H1 (cell line): ENCODE measurements at regions not wholly inside any gene's neighbourhood (a gene's known extent, or its start where the extent isn't known, plus 50 kb on each side); places are given as distances from the start of the nearest gene placed in this dataset.

Source experiments
- CTCF ChIA-PET: fragments of 300-600 bp; sonication (Branson Sonifier 250); formaldehyde crosslinking; loops from one replicate; lab custom pipeline; 2021; ENCODE audit not compliant: partially characterized antibody; lab: Charles Lee
- POLR2A ChIA-PET: fragments of 300-600 bp; sonication (Branson Sonifier 250); formaldehyde crosslinking; loops from one replicate; lab custom pipeline; 2021; ENCODE audit warnings: inconsistent platforms; ENCODE audit not compliant: partially characterized antibody; lab: Charles Lee
- DNase-seq, 2 experiments: peaks; one replicate each; pipeline versions ENCODE4 v3.0.0 to v3.0.0-alpha.2; 2010 to 2022; ENCODE audit warnings: low spot score in 2 of 2, low read depth in 1 of 2, mixed read lengths in 1 of 2
- FAIRE-seq: peaks from 2 replicates; lab custom pipeline; 2011; peaks lifted over from hg19 to GRCh38; lab: Jason Lieb, UNC
- H2AFZ ChIP-seq: 2 replicates; pipeline ENCODE4 v1.8.1; 2012; ENCODE audit warnings: low read length, inconsistent platforms
- H2AK5ac ChIP-seq: 2 replicates; pipeline ENCODE4 v1.6.1; 2013; ENCODE audit warnings: low read depth, low read length
- H2BK120ac ChIP-seq: replicated peaks from 2 replicates; pipeline ENCODE3; 2013; ENCODE audit warnings: low read depth, low read length, inconsistent platforms
- H2BK12ac ChIP-seq: 2 replicates; pipeline ENCODE4 v1.6.1; 2013; ENCODE audit warnings: low read depth, low read length
- H2BK15ac ChIP-seq: 2 replicates; pipeline ENCODE4 v1.6.1; 2013; ENCODE audit warnings: low read length
- H2BK20ac ChIP-seq: 2 replicates; pipeline ENCODE4 v1.6.1; 2013; ENCODE audit warnings: low read length
- H2BK5ac ChIP-seq: 2 replicates; pipeline ENCODE4 v1.6.1; 2013; ENCODE audit warnings: low read depth, low read length
- H3K14ac ChIP-seq: 2 replicates; pipeline ENCODE4 v1.6.1; 2013; ENCODE audit warnings: inconsistent platforms; ENCODE audit not compliant: insufficient read length
- H3K18ac ChIP-seq: 2 replicates; pipeline ENCODE4 v1.6.1; 2013; ENCODE audit warnings: low read length; ENCODE audit errors: extremely low read depth
- H3K23ac ChIP-seq: 2 replicates; pipeline ENCODE4 v1.6.1; 2013; ENCODE audit warnings: inconsistent platforms; ENCODE audit not compliant: insufficient read length
- H3K23me2 ChIP-seq: 2 replicates; pipeline ENCODE4 v1.6.1; 2013; ENCODE audit warnings: low read depth, low read length
- H3K27ac ChIP-seq: 2 replicates; pipeline ENCODE4 v1.6.1; 2011; ENCODE audit warnings: low read depth, low read length, inconsistent platforms
- H3K27me3 ChIP-seq, 4 experiments: replicated peaks in 1 of 4; 1 replicate in 1 of 4; 2 replicates in 3 of 4; pipeline versions ENCODE4 v1.6.1 to v1.8.1; 2011 to 2013; ENCODE audit warnings: low read length in 3 of 4, mild to moderate bottlenecking in 3 of 4, inconsistent platforms in 2 of 4, mixed read lengths in 2 of 4, moderate library complexity in 1 of 4; ENCODE audit not compliant: control insufficient read depth in 3 of 4, insufficient read depth in 3 of 4; ENCODE audit errors: extremely low read depth in 1 of 4
- H3K36me3 ChIP-seq, 4 experiments: 2 replicates each; pipeline versions ENCODE4 v1.6.1 to v1.8.1; 2011 to 2013; ENCODE audit warnings: mild to moderate bottlenecking in 4 of 4, low read length in 3 of 4, moderate library complexity in 2 of 4, control low read depth in 1 of 4, inconsistent platforms in 1 of 4; ENCODE audit not compliant: insufficient read depth in 4 of 4, control insufficient read depth in 2 of 4
- H3K4ac ChIP-seq: replicated peaks from 2 replicates; pipeline ENCODE3; 2013; ENCODE audit warnings: low read length, low read depth, mixed read lengths, inconsistent platforms; ENCODE audit not compliant: insufficient read length
- H3K4me1 ChIP-seq, 4 experiments: replicated peaks in 1 of 4; 1 replicate in 1 of 4; 2 replicates in 3 of 4; pipeline versions ENCODE4 v1.6.1 to v1.8.1; 2011 to 2013; ENCODE audit warnings: low read length in 3 of 4, inconsistent platforms in 2 of 4, mixed read lengths in 1 of 4; ENCODE audit not compliant: insufficient read depth in 4 of 4, control insufficient read depth in 3 of 4
- H3K4me2 ChIP-seq, 2 experiments: 2 replicates each; pipeline versions ENCODE4 v1.6.1 to v1.8.1; 2011 to 2013; ENCODE audit warnings: low read depth in 2 of 2, low read length in 2 of 2, control low read depth in 1 of 2, inconsistent platforms in 1 of 2, mild to moderate bottlenecking in 1 of 2; ENCODE audit not compliant: insufficient read depth in 1 of 2
- H3K4me3 ChIP-seq, 4 experiments: fragments of 200-600, 300-600 bp in 1 of 4; sonication (generic), shearing (Covaris generic), sonication (Bioruptor Twin) in 1 of 4; 2 replicates each; pipeline versions ENCODE4 v1.5.1 to v1.8.1; 2011 to 2016; ENCODE audit warnings: low read length in 4 of 4, low read depth in 3 of 4, control low read depth in 2 of 4, inconsistent platforms in 2 of 4, mild to moderate bottlenecking in 2 of 4, mixed read lengths in 1 of 4, moderate library complexity in 1 of 4; ENCODE audit not compliant: insufficient read depth in 2 of 4; ENCODE audit errors: extremely low read depth in 1 of 4
- H3K56ac ChIP-seq: replicated peaks from 2 replicates; pipeline ENCODE3; 2013; ENCODE audit warnings: low read depth, mild to moderate bottlenecking, mixed read lengths, low read length, inconsistent platforms; ENCODE audit not compliant: insufficient read length
- H3K79me1 ChIP-seq: 2 replicates; pipeline ENCODE4 v1.6.1; 2013; ENCODE audit warnings: low read depth, low read length, control low read depth
- H3K79me2 ChIP-seq, 2 experiments: 2 replicates each; pipeline versions ENCODE4 v1.6.1 to v1.8.1; 2012 to 2013; ENCODE audit warnings: low read length in 2 of 2, mild to moderate bottlenecking in 2 of 2, inconsistent platforms in 1 of 2; ENCODE audit not compliant: insufficient read depth in 2 of 2, control insufficient read depth in 1 of 2
- H3K9ac ChIP-seq, 4 experiments: replicated peaks in 1 of 4; 1 replicate in 1 of 4; 2 replicates in 3 of 4; pipeline versions ENCODE4 v1.6.1 to v1.8.1; 2011 to 2013; ENCODE audit warnings: low read depth in 3 of 4, low read length in 3 of 4, control low read depth in 2 of 4, mild to moderate bottlenecking in 2 of 4, moderate library complexity in 2 of 4, inconsistent platforms in 1 of 4; ENCODE audit errors: extremely low read depth in 1 of 4
- H3K9me3 ChIP-seq, 2 experiments: 2 replicates each; pipeline versions ENCODE4 v1.6.1 to v1.8.1; 2012 to 2013; ENCODE audit warnings: mild to moderate bottlenecking in 2 of 2, moderate library complexity in 2 of 2, control low read depth in 1 of 2, inconsistent platforms in 1 of 2, low read depth in 1 of 2, low read length in 1 of 2, mixed read lengths in 1 of 2; ENCODE audit not compliant: insufficient read depth in 2 of 2
- H4K20me1 ChIP-seq, 2 experiments: replicated peaks in 1 of 2; 2 replicates each; pipeline versions ENCODE3 to v1.8.1; 2011 to 2013; ENCODE audit warnings: inconsistent platforms in 2 of 2, low read length in 2 of 2, mild to moderate bottlenecking in 1 of 2; ENCODE audit not compliant: insufficient read depth in 2 of 2, control insufficient read depth in 1 of 2
- H4K5ac ChIP-seq: 2 replicates; pipeline ENCODE4 v1.6.1; 2013; ENCODE audit warnings: low read length, low read depth, mixed read lengths, inconsistent platforms; ENCODE audit not compliant: insufficient read length
- H4K8ac ChIP-seq: 2 replicates; pipeline ENCODE4 v1.8.0; 2013; ENCODE audit warnings: mild to moderate bottlenecking, moderate library complexity, low read length, inconsistent platforms; ENCODE audit not compliant: insufficient read depth; ENCODE audit errors: extremely low read depth
- H4K91ac ChIP-seq: replicated peaks from 2 replicates; pipeline ENCODE3; 2013; ENCODE audit warnings: low read length, mixed read lengths, inconsistent platforms; ENCODE audit not compliant: insufficient read length
- CTBP2 ChIP-seq: IDR thresholded peaks from 2 replicates; pipeline ENCODE4 v1.7.0; 2011; ENCODE audit warnings: borderline replicate concordance, mild to moderate bottlenecking, moderate library complexity, mixed read lengths, low read length; ENCODE audit not compliant: insufficient read depth, insufficient read length
- CTCF ChIP-seq, 3 experiments: IDR thresholded peaks; 1 replicate in 2 of 3; 2 replicates in 1 of 3; pipeline versions ENCODE4 v1.5.1 to v1.6.1; 2011; ENCODE audit warnings: low read length in 3 of 3, mild to moderate bottlenecking in 3 of 3, inconsistent platforms in 2 of 3, low read depth in 1 of 3, moderate library complexity in 1 of 3; ENCODE audit not compliant: insufficient read depth in 1 of 3; ENCODE audit errors: control extremely low read depth in 1 of 3
- RAD21 ChIP-seq, 2 experiments: IDR thresholded peaks in 1 of 2; conservative IDR thresholded peaks in 1 of 2; 2 replicates each; pipeline ENCODE4 v1.6.1; 2011; ENCODE audit warnings: low read depth in 2 of 2, low read length in 2 of 2, improper control_type of control experiment in 1 of 2, inconsistent platforms in 1 of 2, mild to moderate bottlenecking in 1 of 2, moderate library complexity in 1 of 2
- RBBP5 ChIP-seq: IDR thresholded peaks from 2 replicates; pipeline ENCODE4 v1.7.1; 2012; ENCODE audit warnings: low read depth, mild to moderate bottlenecking, inconsistent platforms, low read length, moderate library complexity, borderline replicate concordance
- RNF2 ChIP-seq: fragments of 200-900, 300-1000 bp; sonication (generic); IDR thresholded peaks from 2 replicates; pipeline ENCODE4 v1.7.1; 2016; ENCODE audit warnings: borderline replicate concordance, low read depth, mild to moderate bottlenecking, antibody characterized with exemption, low read length; ENCODE audit not compliant: poor library complexity, severe bottlenecking; ENCODE audit errors: missing control alignments
- SAP30 ChIP-seq: fragments of 300-600 bp; sonication (generic); IDR thresholded peaks from 2 replicates; pipeline ENCODE4 v1.7.1; 2012; ENCODE audit warnings: low read length, moderate library complexity, mild to moderate bottlenecking, inconsistent platforms; ENCODE audit not compliant: insufficient read depth, insufficient replicate concordance
- WGBS, 2 experiments: shearing (Covaris generic) in 1 of 2; methylation state at CpG; one replicate each; pipeline versions ENCODE4 v1.1.6 to v1.1.7; 2013 to 2015; ENCODE audit warnings: low lambda C conversion rate in 2 of 2, mixed read lengths in 2 of 2, inconsistent platforms in 1 of 2, low coverage in 1 of 2, missing lambda C conversion rate in 1 of 2; ENCODE audit not compliant: insufficient replicate concordance in 2 of 2, insufficient coverage in 1 of 2, insufficient read length in 1 of 2; ENCODE audit errors: extremely low coverage in 1 of 2, missing lambda C conversion rate in 1 of 2; 5-methylcytosine and 5-hydroxymethylcytosine counted together

- CTCF ChIA-PET, result interaction anchor here (0.8 to 3.2 kb wide), 11 partner anchors 18 to 242 kb away, joined by 3 to 14 read pairs (median 3); no protein-coding TSS in a partner anchor
- Histone ChIP-seq H3K9ac (no peak overlapping the region), H3K79me2 (no peaks in the 10 kb centered on the region), H2BK120ac (no peak overlapping the region), H3K4me3 (no peak overlapping the region), H3K27me3 (no peaks in the 10 kb centered on the region; a peak in 1 of 7 replicates), H4K5ac (no peak overlapping the region), H4K20me1 (no peaks in the 10 kb centered on the region), H3K36me3 (no peaks in the 10 kb centered on the region), H3K23ac (no peak overlapping the region), H2AK5ac (no peak overlapping the region), H2AFZ (no peak overlapping the region), H3K4me2 (peak overlapping the region in 1 of 2 experiments; percentile 47; a peak in 1 of 4 replicates), H2BK12ac (0 out of 2 replicates have a peak overlapping the region, but pooled peaks have one; percentile 50), H3K23me2 (no peaks in the 10 kb centered on the region), H3K4me1 (peaks cover 2 to 11% (median 3%) of the 10 kb centered on the region in 4 experiments; a peak in 4 of 7 replicates), H2BK15ac (no peak overlapping the region), H3K4ac (no peak overlapping the region), H3K79me1 (no peaks in the 10 kb centered on the region), H4K8ac (no peak overlapping the region; the same call in 1 of the 2 replicates), H3K18ac (peak overlapping the region; percentile 32; the same call in 1 of the 2 replicates), H3K56ac (no peak overlapping the region), H4K91ac (no peak overlapping the region), H3K9me3 (no peaks in the 10 kb centered on the region), H2BK5ac (no peak overlapping the region; the same call in 1 of the 2 replicates), H3K14ac (no peak overlapping the region), H3K27ac (no peak overlapping the region), H2BK20ac (no peak overlapping the region)
- 41% methylated on average over 10 of the region's 36 CpGs; no CpG with 5 or more reads in 1 of the 2 experiments for WGBS, 2 experiments
- peak in 1 of 2 experiments; percentile 52 for DNase-seq
- POLR2A ChIA-PET, result interaction anchor here (1.0 to 1.5 kb wide), 3 partner anchors 29 to 207 kb away, joined by 3 to 4 read pairs (median 3); no protein-coding TSS in a partner anchor
- FAIRE-seq, result no peak
- TF ChIP-seq CTBP2, result no peak
- TF ChIP-seq RAD21 (IDR thresholded peaks at IDR 0.05 in 1 of 2, conservative IDR thresholded peaks at IDR 0.05 in 1 of 2; ENCODE audit: low read depth in 2 of 2, low read length in 2 of 2), result peak; percentile 55 to 62
- no peak for TF ChIP-seq SAP30
- no peak for TF ChIP-seq RBBP5
- peak; percentile 5 to 43 (median 31) for TF ChIP-seq CTCF (IDR thresholded peaks at IDR 0.05; ENCODE audit: control extremely low read depth in 1 of 3, insufficient read depth in 1 of 3, low read depth in 1 of 3, low read length in 3 of 3)
- no peak for TF ChIP-seq RNF2
Observed at GRCh38 chrX:40298572-40299479, 201.1 kb upstream of the BCOR start.
